Fibroblast of mammary gland (primary cell): ENCODE measurements at regions not wholly inside any gene's neighbourhood (a gene's known extent, or its start where the extent isn't known, plus 50 kb on each side); places are given as distances from the start of the nearest gene placed in this dataset.

ENCODE experiments used
- DNase-seq: peaks from one replicate; pipeline ENCODE4 v3.0.0-alpha.2; 2010; ENCODE audit warnings: low read depth
- H3K4me3 ChIP-seq: 2 replicates; pipeline ENCODE4 v1.5.1; 2011; ENCODE audit warnings: low read depth, mild to moderate bottlenecking, low read length, moderate library complexity; ENCODE audit not compliant: control insufficient read depth
- TF ChIP-seq, protein P1 (sequence below): conservative IDR thresholded peaks from 2 replicates; pipeline ENCODE4 v1.5.1; 2011; ENCODE audit warnings: low read depth, low read length, inconsistent platforms; ENCODE audit not compliant: control insufficient read depth, insufficient read depth

DNA sequence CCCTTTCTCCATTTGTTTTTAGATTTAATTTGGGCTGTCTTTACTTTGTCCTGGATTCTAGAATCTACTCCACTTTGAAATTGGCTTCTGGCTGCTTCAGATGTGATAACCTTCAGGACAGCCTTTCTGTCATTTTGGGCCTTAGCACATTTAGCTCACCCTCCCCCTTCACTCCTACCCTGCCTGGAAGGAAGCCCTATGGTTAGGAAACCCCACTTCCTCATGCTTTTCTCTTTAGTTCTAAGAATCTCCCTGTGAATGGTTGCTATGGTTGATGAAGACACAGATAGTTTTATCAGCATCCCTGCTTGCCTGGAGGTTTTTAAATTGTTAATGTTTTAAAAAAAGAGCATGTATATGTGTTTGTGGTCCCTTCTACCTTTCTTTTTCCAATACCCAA is 100.7 kb upstream of the PTPN13 start:
- TF ChIP-seq, protein P1, sequence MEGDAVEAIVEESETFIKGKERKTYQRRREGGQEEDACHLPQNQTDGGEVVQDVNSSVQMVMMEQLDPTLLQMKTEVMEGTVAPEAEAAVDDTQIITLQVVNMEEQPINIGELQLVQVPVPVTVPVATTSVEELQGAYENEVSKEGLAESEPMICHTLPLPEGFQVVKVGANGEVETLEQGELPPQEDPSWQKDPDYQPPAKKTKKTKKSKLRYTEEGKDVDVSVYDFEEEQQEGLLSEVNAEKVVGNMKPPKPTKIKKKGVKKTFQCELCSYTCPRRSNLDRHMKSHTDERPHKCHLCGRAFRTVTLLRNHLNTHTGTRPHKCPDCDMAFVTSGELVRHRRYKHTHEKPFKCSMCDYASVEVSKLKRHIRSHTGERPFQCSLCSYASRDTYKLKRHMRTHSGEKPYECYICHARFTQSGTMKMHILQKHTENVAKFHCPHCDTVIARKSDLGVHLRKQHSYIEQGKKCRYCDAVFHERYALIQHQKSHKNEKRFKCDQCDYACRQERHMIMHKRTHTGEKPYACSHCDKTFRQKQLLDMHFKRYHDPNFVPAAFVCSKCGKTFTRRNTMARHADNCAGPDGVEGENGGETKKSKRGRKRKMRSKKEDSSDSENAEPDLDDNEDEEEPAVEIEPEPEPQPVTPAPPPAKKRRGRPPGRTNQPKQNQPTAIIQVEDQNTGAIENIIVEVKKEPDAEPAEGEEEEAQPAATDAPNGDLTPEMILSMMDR: no peak
- DNase-seq: peak; percentile 52
- H3K4me3 ChIP-seq: no peak overlapping the region

DNA sequence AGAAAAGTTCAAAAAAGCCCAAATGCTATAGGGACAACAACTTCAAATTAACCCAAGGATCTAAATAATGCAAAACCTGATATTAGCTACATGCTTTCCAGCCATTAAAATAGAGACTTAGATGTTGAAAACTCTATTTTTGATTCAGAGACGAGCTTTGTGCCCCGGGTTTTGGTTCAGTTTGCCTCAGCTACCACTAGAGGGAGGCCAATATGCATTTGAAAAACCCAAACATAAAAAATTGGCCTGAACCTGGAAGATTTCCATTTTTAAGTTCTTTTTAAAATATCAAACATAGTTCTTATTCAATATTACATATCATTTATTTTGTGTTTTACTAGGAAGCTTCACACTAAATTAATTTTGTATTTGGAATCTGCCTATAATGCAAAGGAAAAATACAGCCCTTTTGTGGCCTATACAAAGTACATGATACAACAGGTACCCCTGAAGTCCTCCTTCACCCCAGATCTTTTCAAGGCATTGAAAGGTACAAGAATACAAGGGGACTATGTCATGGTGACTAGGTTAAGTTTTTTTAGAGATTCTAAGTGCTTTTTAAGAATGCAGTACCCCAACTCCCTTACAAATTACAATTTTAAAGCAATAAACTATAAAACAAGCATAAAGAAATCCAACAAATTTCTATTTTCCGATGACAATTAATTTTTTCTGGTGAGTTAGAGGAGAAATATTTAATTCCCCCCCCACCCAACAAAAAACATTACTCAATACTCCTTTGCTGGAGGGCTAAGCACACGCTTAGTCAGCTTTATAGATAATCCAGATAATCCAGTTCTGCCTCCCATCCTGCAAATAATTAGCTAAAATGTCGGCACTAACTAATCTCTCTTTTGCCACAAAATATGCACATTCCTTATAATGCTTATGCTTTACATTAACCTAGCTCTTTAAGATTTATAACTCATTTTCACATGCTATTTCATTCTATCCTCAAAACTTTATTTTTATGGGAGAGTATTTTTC is 97.7 kb upstream of the PTPN13 start:
- peak; percentile 57 for DNase-seq
- H3K4me3 ChIP-seq: no peak overlapping the region
- TF ChIP-seq, protein P1: peak; percentile 94

DNA sequence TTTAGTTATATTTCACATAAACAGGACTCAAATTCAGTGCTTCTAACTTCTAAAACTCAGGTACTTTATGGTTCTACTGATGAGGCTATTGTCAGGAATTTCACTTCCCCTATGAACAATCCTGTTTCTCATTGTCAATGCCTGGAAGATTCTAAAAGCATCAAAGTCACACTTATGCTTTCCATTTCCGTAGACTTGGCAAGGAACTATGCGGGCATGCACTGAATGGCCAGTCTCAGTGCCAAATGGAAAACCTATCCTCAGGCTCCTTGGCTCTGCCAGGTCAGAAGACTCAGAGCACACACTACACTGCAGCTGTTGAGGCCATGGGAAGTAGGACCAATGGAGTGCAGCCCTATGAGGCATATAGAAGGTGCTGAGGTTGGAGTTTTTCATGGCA is 97.0 kb upstream of the PTPN13 start:
- TF ChIP-seq, protein P1: no peak
- no peak for DNase-seq
- no peak overlapping the region for H3K4me3 ChIP-seq

DNA sequence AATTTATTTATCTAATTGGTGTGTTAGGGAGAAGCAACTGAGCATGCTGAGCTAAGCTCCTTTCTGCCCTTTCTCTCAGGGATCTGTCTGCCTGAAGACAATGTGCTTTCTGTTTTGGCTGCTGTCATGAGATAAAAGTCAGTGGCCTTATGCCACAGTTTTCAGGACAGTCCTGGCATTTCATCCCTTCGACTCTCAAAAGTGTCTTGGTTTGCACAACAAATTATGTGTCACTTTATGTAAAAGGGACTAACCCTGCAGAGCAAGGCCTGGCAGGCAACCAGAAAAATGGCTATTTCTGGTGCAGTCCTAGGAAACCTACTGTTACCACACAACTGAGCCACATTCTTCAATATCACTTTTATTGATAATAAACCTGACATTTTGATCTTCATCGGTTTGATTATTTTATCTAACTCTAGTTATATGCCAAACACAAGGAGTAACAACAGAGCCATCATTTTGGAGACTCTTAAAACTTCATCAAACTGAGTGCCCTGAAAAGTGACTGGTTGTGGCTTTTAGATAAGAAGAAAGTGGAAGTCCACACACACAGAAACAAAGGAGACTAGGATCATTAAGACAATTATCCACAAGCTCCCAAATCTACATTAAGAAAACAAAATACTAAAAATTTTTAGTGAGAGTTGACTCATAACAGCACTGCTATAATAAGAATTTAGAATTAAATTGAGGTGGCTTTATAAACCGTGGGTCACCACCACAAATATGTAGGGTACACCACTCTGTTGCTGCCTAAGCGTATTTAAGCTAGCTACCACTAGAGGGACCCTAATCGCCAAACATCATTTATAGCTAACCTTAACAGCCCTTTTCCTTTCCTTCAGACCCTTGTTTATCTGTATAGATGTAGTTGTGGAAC is 95.9 kb upstream of the PTPN13 start:
- TF ChIP-seq, protein P1: peak; percentile 88
- DNase-seq: peak; percentile 67
- no peak overlapping the region for H3K4me3 ChIP-seq

DNA sequence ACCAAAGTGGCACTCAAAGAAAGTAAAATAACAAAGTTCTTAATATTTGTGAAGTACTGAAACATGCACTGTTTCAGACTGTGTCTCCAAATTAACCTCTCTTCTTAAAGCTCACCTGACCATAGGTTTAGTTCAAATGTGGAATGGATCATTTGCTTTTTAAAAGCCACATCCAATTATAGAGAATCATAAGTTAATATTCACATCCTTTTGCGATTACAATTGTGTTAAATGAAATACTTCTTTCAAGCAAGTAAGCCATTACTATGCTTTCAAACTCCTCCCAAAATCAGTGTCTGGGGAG is 95.3 kb upstream of the PTPN13 start:
- TF ChIP-seq, protein P1: no peak
- no peak overlapping the region for H3K4me3 ChIP-seq
- no peak for DNase-seq

DNA sequence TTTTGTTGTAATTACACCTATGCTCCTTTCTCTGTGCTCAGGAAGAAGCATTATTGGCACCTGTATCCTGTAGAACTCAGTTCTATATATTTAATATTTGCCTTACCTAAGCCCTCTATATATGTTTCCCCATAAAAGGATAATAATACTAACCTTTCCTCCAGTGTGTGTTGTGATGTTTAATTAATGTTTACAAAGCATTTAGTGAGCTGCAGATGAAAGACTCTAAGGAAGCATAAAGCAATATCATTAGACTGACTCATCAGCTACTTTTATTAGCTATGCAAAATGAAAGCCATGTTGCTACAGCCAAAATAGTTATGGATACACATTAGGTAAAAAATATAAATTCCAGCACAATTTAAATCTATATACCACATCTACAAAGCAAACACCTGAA is 93.6 kb upstream of the PTPN13 start:
- DNase-seq: no peak
- no peak overlapping the region for H3K4me3 ChIP-seq
- TF ChIP-seq, protein P1: no peak
